A549 (cell line): ENCODE measurements at regions not wholly inside any gene's neighbourhood (a gene's known extent, or its start where the extent isn't known, plus 50 kb on each side); places are given as distances from the start of the nearest gene placed in this dataset.
"Not testable (repeated sequence)": the region's sequence is repeated elsewhere in the genome, so short reads cannot be mapped to it uniquely, and the experiment has no call there.

Source experiments
- ATAC-seq, 2 experiments: fragments of 200-7000 bp in 1 of 2; fragments of >200 bp in 1 of 2; cut with Nextera tagmentation in 1 of 2; cut with Tn5 transposase in 1 of 2; 3 replicates each; pipeline versions ENCODE4 v1.8.0 to v1.9.1; 2018 to 2020; ENCODE audit warnings: mild to moderate bottlenecking in 1 of 2, moderate library complexity in 1 of 2
- CTCF ChIA-PET: fragments of 300-600 bp; sonication (Branson Sonifier 250); formaldehyde crosslinking; extraction: SDS; loops from one replicate; lab custom pipeline; 2021; ENCODE audit warnings: antibody characterized with exemption, inconsistent platforms; lab: Yijun Ruan, JAX
- POLR2A ChIA-PET: fragments of 350-600 bp; formaldehyde crosslinking; extraction: SDS; loops from one replicate; lab custom pipeline; 2021; ENCODE audit warnings: antibody characterized with exemption, inconsistent platforms; lab: Yijun Ruan, JAX
- DNase-seq, 2 experiments: peaks; one replicate each; pipeline versions ENCODE4 v3.0.0 to v3.0.0-alpha.2; 2011 to 2016; ENCODE audit warnings: low read depth in 1 of 2, low spot score in 1 of 2
- FAIRE-seq: peaks from 2 replicates; lab custom pipeline; 2011; peaks lifted over from hg19 to GRCh38; lab: Jason Lieb, UNC
- H3K27ac ChIP-seq, 2 experiments: fragments of >200 bp; sonication (Bioruptor Twin); formaldehyde crosslinking; 3 replicates each; pipeline ENCODE4 v1.5.1; 2016 to 2017
- H3K4me1 ChIP-seq: fragments of >200 bp; sonication (Bioruptor Twin); formaldehyde crosslinking; 3 replicates; pipeline ENCODE4 v1.6.1; 2016
- H3K4me2 ChIP-seq: fragments of >200 bp; sonication (Bioruptor Twin); formaldehyde crosslinking; 3 replicates; pipeline ENCODE4 v1.6.1; 2016
- H3K4me3 ChIP-seq: fragments of >200 bp; sonication (Bioruptor Twin); formaldehyde crosslinking; 3 replicates; pipeline ENCODE4 v1.5.1; 2016
- H3K9me3 ChIP-seq: fragments of >200 bp; sonication (Bioruptor Twin); formaldehyde crosslinking; 3 replicates; pipeline ENCODE4 v1.6.1; 2016
- EHF ChIP-seq: fragments of 250-450 bp; sonication (Bioruptor Pico); IDR thresholded peaks from 2 replicates; pipeline ENCODE4 v1.5.0; 2020; ENCODE audit warnings: mild to moderate bottlenecking
- HMGXB4 ChIP-seq: fragments of 250-450 bp; sonication (Bioruptor Pico); IDR thresholded peaks from 2 replicates; pipeline ENCODE4 v1.5.0; 2021; ENCODE audit warnings: mild to moderate bottlenecking, moderate library complexity, borderline replicate concordance
- HOXA7 ChIP-seq: fragments of 250-450 bp; sonication (Bioruptor Pico); IDR thresholded peaks from 2 replicates; pipeline ENCODE4 v1.5.0; 2020; ENCODE audit warnings: mild to moderate bottlenecking, moderate library complexity
- MAFK ChIP-seq: fragments of 450-650 bp; IDR thresholded peaks from 2 replicates; pipeline ENCODE4 v1.6.1; 2014; ENCODE audit not compliant: partially characterized antibody
- TP53 ChIP-seq: fragments of 250-450 bp; sonication (Bioruptor Pico); IDR thresholded peaks from 2 replicates; pipeline ENCODE4 v1.5.0; 2021; ENCODE audit warnings: mild to moderate bottlenecking, moderate library complexity
- WGBS: methylation state at CpG from one replicate; pipeline ENCODE4 v1.1.6; 2017; ENCODE audit errors: missing lambda C conversion rate; 5-methylcytosine and 5-hydroxymethylcytosine counted together
- TF ChIP-seq, protein P1 (sequence below): IDR thresholded peaks from 2 replicates; pipeline ENCODE4 v1.6.1; 2012; ENCODE audit warnings: low read depth, borderline replicate concordance

GRCh38 chrY:7656596-7656995 is 745.0 kb upstream of the AMELY start (continued):
- TF ChIP-seq HMGXB4 (CRISPR knock-in tag): no peak
- TF ChIP-seq EHF (CRISPR knock-in tag): no peak
- TF ChIP-seq, protein P1, sequence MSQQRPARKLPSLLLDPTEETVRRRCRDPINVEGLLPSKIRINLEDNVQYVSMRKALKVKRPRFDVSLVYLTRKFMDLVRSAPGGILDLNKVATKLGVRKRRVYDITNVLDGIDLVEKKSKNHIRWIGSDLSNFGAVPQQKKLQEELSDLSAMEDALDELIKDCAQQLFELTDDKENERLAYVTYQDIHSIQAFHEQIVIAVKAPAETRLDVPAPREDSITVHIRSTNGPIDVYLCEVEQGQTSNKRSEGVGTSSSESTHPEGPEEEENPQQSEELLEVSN: no peak
- no peak for TF ChIP-seq MAFK

- H3K4me2 ChIP-seq: no peak overlapping the region
- POLR2A ChIA-PET: no interaction called here
- H3K9me3 ChIP-seq: no peaks in the 10 kb centered on the region
- ATAC-seq: no peak
- no peak overlapping the region for H3K27ac ChIP-seq
- no peaks in the 10 kb centered on the region for H3K4me1 ChIP-seq
- no peak overlapping the region for H3K4me3 ChIP-seq
- no peak for DNase-seq
- TF ChIP-seq HOXA7 (CRISPR knock-in tag): no peak
- TF ChIP-seq TP53 (CRISPR knock-in tag): no peak
- no peak for FAIRE-seq
- CTCF ChIA-PET: no interaction called here
Measured at GRCh38 chrY:7654985-7655384, 743.4 kb upstream of the AMELY start.

DNA sequence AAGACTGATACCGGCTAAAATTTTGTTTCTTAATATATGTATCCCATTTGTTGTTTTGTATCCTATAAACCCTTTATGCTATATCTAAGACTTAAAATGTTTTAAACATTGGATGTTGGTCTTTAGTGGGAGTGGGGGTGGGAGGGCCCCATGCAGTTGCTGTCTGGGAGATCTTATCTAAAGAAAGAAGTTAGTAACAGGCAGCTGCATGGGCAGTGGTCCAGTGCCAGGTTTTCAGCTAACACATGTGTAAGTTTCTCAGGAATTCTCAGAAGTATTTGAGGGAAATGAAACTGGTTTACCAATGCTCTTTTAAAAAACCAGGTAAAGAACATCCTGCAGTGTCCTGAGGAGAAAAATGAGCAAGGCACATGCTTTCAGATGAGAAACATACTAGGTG is 738.3 kb upstream of the AMELY start:
- H3K9me3 ChIP-seq, POLR2A ChIA-PET, H3K4me3 ChIP-seq, CTCF ChIA-PET, ATAC-seq, DNase-seq, FAIRE-seq, H3K4me2 ChIP-seq, H3K4me1 ChIP-seq, H3K27ac ChIP-seq: not testable (repeated sequence)
- 68% methylated on average over 1 of the region's 1 CpG for WGBS
